Activated CD4-positive, CD25-positive, alpha-beta regulatory T cell treated with anti-CD3 and anti-CD28 coated beads, Interleukin-2, amount 50 U/mL, for 16 hours (primary cell): ENCODE measurements at regions not wholly inside any gene's neighbourhood (a gene's known extent, or its start where the extent isn't known, plus 50 kb on each side); places are given as distances from the start of the nearest gene placed in this dataset.

ENCODE experiments used
- DNase-seq: peaks from one replicate; pipeline ENCODE4 v3.0.0-alpha.2; 2020; ENCODE audit warnings: low read depth, low spot score

DNA sequence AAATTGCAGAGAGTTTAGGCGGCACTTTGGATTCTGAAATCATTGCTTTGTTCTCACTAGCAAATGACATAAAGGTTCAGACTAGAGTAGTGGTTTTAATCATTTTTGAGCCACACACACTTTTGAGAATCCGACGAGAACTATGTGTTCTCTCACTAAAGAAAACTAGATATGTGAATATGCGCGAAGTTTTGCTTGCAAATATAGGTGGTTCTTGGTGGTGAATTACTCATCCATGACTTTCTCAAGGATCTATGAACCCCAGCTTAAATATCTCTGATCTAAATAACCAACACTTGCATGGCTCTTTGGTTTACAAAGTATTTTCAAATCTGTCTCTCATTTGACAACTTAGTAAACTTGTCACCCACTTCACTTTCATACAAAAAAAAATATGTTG is 54.8 kb downstream of the NOG start:
- no peak for DNase-seq

DNA sequence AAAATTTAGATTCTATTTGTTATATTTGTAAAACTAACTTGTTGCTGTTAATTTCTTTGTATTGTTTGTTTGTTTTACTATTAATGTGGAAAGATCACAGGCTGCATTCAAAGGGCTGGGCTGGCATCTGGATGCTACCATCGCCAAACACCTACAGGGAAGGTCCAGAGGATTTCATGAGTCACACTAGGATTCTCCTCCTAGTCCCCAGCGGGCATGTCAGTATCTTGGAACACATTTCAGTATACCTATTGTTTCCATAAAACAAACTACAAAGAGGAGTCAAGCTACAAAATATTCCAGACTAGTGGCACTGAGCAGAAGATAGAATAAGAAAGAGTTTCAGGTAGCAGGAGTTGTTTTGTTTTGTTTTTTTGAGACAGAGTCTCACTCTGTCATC is 55.3 kb downstream of the NOG start:
- DNase-seq = no peak

DNA sequence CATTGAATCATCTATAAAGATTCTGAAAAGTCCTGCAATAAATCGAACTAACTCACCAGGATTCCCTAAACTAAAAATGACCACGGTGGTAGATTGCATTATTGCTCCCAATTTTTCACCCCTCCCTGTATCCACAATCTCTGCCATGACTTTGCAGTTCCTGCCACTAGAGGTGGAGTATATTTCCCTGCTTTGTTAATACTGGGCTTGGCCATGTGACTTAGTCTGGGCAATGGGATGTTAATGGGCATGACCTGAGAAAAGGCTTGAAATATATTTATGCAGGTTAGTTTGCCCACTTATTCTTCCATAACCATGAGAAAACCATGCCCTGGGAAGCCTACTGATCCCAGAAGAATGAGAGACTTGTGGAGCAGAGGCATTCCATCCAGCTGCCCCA is 59.1 kb downstream of the NOG start:
- no peak for DNase-seq

DNA sequence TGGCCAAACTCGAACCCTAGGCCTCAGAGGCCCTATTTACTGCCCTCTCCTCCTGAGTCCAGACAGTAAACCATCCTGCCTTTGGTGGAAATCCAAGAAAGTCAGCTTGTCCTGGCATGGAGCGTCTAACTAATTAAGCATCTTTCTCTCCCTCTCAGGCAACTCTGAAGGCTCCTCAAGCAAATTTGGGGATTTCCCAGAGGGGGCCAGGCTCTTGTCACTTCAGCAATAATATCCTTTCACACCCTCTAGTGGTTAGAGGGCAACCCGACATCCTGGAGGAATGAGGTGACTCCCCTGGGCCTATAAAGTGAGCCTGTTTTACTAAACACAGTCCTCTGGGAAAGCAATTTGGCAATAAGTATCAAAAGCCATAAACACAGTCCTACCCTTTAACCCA is 60.4 kb downstream of the NOG start:
- DNase-seq = peak; percentile 26

DNA sequence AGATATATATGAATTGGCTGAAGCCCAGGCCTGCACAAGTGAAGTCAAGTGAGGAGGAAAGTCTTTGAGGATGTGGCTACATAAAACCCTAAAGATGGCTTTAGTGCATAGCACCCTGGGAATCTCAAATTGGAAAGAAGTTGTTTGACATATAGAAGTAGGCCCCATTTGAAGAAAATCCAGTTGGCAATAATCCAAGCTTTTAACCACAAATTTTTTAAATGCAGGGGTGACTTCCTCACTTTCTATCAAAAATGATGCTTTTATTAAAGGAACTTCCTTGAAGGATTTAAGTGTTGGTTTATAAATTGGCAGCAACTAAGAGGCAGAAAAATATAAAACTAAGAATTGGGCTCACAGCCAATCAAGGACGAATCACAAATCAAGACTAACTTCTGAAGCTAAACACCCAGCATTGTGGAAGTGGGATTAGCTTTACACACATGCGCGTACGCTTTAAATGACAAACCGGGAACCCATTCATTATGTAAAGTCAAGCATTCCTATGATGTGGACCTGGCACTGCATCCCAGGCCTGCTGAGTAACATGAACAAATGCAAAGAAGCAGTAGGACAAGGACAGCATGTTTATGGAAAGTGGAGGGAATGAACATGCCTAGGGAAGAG is 63.3 kb downstream of the NOG start:
- DNase-seq = no peak

DNA sequence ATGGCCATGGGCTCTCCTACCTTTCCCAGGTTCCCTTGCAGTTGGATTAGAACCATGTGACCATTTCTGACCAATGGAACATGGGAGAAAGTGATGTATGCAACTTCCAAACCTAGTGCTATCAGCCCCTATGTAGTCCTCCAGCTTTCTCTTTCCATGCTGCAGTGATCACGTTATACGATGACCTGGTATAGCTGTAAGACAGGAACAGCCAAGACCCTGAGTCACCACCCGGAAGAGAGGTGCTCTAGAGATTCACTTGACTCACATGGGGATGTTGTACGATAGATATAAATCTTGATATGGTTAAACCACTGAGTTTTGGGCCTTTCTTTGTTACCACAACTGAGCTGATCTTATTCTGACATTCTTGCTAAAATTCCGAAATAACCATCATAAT is 65.1 kb downstream of the NOG start:
- no peak for DNase-seq

DNA sequence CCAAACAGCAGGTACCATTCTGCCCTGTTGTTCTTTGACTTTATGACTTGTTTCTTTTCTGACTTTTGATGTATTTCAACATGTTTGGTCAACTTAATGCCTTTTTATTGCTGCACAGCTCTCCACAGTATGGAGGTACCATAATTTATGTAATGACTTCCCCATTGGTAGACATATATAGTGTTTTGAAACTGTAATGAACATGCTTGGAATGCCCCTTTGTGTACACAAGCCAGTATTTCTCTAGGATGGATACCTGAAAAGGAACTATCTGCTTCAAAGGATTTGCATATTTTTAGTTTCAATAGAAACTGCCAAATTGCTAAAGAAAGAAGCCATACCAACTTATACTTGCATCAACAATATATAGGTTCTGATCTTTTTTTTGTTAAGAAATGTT is 66.1 kb downstream of the NOG start:
- DNase-seq = no peak

DNA sequence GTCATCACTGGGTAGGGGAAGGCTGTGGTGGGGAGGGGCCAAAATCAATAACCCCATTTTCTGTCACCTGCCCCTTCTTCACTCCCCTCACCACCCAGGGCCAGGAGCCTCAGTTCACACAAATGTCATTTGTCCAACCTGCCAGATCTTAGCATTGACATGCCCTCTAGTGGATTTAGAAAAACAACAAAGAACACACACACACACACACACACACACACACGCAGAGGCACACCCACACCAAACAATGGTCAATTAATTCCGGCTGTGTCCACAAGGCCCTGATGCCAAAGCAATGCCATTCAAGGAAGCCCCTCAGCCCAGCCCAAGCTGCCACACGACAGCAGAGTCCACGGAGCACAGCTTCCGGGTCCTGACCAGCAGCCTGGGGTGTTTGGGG is 68.4 kb downstream of the NOG start:
- no peak for DNase-seq

DNA sequence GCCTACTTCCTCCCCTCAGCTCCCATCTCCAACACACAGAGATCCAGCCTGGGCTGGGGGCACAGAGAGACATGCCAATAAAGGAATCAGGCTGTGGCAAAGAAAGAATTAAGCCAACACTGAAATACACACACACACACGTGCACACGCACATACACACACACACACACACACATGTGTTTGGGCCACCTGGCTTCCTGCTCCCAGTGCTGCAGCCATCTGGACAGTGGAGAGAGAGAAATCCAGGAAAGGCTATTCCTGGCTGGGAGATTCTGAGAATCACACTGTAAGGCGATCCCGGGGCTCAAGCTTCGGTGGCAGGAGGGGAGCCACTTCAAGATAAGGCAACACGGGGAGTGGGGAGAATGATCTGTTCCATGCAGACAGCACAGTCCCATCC is 72.4 kb downstream of the NOG start:
- DNase-seq = no peak

DNA sequence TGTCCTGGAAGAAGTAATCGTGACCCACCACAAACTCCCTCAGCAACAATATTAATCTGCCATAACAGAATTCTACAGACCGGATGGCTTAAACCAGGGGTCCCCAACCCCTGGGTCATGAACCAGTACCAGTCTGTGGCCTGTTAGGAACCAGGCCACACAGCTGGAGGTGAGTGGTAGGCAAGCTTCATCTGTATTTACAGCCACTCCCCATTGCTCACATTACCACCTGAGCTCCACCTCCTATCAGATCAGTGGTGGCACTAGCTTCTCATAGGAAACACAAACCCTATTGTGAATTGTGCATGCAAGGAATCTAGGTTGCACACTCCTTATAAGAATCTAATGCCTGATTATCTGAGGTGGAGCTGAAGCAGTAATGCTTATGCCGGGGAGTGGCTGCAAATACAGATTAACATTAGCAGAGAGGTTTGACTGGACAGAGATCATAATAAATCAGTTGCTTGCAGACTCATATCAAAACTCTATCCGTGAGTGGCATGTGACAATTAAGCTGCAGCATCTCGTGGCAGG is 74.5 kb downstream of the NOG start:
- no peak for DNase-seq

DNA sequence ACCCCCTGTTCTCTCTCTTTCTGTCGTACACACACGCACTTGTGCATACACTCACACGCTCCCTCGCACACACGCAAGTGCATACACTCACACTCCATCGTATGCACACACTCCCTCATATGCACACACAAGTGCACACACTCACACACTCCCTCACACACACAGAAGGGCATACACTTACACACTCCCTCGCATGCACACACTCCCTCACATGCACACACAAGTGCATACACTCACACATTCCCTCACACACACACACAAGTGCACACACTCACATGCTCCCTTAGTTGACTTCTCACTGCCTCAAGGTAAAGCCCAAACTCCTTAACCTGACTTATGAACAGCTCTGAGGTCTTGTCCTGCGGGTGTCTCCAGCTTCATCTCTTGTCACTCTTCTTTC is 78.7 kb downstream of the NOG start:
- no peak for DNase-seq

DNA sequence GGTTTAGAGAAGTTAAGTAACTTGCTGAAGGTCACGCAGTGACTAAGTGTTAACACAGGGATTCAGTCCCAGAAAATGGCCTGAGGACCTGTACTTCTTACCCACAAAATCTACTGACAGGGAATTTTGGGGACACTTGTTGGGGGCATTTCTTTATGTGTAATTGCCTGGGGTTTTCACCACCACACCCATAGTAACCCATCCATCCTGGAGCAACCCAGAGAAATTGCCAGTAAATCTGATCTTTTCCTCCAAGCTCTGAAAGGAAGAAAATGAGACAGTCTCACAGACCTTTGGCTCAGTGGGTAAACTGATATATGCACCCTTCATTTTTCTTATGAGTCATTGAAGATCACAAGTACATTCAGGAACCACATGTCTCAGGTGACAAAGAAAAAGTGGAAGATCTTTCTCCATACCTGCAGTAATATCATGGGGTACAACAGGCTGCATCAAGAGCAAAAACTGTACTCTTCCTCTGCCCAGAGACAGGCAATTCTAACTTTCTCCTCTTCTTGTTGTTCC is 81.0 kb downstream of the NOG start:
- no peak for DNase-seq

DNA sequence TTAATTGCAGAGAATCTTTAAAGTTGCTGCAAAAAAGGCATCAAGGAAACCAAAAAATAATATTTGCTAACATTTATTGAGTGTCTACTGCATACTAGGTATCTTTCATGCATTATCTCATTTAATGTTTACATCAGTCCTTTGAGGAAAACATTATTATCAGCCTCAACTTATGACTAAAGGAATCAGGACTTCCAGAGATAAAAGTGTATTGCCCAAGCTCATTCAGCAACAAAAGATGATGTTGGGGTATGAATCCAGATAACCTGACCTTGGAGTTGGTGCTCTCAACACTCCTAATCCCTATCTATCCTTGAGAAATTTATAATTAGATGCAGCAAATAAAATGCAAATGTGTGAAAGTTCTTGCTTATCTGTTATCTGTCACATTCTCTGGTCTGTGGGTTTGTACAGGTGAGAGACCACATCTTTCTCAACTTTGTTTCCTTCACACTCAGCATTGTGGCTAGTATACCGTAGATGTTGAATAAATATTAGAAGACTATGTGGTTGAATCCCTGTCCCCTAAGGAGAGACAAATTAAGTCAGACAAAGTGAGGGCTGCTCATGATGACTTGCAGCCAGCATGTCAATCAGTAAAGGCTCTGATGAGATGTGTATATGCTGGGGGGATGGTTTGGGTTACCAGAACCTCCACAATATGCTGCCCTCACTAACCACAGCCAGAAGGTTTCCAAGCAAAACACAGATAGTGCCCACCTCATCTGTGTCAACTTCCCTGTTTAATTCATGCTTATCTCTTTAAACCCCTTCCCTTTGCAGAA is 82.6 kb downstream of the NOG start:
- no peak for DNase-seq

DNA sequence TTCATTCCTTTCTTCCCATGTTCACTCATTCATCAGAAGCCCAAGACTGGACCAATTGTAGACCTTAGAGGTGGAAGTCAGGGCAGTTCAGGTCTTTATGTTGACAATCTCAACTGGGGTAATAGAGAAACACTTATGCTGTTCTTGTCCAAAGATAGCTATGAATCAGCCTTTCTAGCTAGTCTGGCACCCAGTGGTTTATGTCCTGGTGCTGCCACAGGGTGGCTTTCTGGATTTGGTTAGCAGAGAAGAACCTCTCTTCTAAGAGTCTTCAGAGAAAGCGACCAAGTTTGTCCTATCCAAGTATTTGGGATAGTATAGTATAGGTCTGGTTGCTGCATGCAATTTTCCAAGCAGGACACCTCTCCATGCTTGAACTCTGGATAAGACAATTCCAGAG is 83.3 kb downstream of the NOG start:
- no peak for DNase-seq

DNA sequence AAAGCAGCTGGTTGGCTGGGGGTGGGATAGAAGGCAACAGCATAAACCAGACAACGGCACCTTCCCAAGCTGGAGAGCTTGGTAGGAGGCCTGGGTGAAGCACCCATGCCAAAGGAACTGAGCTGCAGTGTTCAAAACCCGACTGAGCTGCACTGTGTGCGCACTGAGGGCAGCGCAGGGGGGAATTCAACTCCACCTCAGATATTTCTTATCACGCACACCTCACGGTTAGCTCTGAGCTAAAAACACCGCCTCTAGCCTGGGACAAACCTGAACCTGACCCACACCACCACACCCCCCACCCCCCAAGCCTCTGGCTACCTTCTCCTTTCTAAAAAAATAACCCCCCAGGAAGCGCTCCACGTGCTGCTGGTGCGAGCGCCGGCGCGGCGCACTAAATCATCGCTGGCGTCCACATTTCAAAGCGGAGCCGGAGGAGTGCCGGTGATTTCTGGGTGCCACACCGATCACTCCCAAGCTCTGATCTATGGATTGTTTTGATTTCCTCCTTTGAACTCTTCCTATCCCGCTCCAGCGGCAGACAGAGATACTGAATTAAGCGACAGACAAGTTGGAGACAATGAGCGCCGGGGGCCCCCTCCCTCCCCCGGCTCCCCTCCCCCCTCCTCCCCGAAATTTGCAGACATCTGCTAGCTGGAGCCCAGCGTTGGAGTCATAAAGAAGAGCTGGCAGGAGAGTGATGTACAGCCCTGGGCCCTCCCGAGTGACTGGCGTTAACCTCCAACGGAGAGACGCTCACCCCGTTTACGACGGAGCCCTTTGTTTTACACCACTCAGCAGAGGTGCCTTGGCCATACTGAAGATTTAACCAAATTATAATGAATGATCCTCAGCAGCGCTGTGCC is 85.0 kb downstream of the NOG start:
- DNase-seq = no peak

DNA sequence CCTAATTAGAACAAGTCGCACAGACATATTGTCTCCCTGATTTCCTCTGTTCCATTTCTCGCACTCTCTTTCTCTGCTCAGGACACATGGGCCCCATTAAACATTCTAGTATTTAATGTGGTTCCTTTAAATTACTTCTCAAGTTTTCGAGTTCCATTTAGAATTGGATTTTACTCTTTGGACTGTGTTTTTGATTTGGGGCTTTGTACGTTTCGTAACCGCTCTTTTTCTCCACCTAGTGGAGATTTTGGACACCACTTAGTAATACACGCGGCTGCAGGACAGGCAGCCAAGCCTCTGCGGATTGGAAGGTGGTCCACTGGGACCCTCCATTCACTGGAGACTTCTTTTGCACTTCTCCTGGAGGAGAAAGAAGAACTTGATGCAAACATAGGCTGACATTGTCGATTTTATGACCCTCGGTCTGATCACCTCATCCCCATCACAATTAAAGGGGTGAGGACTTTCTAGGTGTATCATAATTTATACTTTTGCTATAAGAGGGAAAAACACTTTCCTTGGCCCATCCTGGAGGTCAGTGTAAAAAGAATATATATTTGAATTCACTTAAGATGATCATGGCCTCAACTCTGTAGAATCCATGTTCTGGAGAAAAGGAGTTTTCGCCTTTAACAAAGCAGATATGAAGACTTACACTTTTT is 85.7 kb downstream of the NOG start:
- DNase-seq = no peak

DNA sequence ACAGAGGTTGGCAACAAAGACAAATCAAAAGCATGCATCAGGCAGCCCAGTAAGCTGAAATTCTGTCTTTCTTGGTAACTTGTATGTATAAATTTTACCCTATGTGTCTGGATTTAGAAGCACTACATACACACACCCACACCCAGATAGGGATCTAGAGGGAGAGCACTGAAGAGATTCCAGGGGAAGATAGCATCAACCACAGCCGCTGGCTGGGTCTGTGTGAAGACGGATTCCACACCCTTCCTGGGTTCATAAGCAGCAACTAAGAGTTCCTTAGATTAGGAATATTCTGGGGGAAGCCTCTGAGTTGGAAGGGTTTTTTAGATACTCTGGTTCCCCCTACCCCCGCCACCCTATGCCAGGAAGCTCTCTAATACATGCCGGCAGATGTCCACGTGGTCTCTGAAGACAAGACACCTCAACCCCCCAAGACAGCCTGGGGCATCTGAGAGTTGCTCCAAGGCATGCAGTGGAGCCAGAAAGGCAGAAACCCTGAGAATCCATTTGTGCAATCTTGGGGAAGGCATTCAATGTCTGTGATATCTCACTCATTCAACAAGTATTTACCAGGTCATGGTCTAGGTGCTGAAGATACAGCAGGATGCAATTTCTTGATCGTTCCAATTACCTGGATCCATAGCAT is 86.4 kb downstream of the NOG start:
- no peak for DNase-seq

DNA sequence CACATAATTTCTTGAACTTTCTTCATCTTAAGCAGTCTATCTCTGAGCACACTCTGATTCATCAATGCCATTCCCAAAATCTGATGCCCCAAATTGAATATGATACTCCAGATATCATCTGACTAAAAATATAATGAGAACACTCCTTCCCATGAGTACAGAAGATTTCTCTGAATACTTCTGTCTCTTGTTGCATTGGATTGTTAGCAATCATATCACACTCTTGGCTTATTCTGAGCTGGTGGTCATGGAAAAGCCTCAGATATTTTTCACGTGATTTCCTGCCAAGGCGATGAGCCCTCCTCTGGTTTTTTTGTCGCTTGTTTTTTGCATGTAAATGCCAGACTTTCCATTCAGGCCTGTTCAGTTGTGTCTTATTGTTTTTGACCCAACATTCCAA is 87.2 kb downstream of the NOG start:
- DNase-seq = no peak

DNA sequence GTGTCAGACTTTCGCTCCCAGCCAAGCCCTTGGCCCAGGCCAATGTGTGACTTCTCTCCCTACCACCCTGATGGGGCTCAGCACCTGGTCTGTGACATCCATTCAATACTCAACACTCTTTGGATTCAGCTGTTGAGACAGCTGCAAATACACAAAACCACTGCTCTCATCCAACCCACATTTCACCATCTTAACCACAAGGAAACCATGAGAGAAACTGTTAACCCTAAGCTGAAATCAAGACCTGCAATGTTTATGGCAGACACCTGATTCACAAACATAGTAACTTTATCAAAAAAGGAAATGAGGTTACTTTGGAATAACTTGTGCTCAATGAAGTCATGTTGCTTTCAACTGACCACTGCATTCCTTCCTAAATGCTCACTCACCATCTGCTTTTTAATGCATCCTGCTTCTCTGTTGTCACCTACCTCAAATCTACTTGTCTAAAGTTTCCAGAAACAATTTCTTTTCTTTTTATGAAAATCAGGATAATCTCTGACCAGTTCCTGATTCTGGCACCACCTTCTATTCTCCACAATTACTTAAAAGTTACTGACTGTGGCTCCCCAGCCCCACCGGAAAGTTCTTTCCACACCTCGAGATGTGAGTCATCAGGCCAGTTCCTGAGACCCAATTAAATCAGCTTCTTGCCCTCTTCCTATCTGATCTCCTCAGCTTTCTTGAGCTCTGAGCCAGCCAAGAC is 88.2 kb downstream of the NOG start:
- no peak for DNase-seq

DNA sequence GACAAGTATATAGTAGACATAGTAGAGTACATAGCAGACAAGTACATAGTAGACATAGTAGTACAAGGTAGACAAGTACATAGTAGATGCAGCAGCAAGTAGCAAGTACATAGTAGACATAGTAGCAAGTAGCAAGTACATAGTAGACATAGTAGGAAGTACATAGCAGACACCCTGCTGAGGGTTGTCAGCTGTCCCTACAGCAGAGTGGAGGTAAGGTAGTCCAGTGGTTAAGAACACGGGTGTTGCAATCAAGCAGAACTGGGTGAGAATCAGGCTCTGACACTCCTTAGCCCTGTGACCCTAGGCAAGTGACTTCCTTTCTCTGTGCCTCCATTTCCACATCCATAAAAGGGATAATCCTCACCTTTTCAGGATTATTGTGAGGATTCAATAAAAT is 94.7 kb downstream of the NOG start:
- DNase-seq = no peak
